Stimulated activated CD8-positive, alpha-beta memory T cell treated with anti-CD3 and anti-CD28 coated beads, Interleukin-4, amount 100 ng/mL, for 48 hours (primary cell): ENCODE measurements at regions not wholly inside any gene's neighbourhood (a gene's known extent, or its start where the extent isn't known, plus 50 kb on each side); places are given as distances from the start of the nearest gene placed in this dataset.

ENCODE experiments used
- DNase-seq: peaks from one replicate; pipeline ENCODE4 v3.0.0-alpha.2; 2020

DNA sequence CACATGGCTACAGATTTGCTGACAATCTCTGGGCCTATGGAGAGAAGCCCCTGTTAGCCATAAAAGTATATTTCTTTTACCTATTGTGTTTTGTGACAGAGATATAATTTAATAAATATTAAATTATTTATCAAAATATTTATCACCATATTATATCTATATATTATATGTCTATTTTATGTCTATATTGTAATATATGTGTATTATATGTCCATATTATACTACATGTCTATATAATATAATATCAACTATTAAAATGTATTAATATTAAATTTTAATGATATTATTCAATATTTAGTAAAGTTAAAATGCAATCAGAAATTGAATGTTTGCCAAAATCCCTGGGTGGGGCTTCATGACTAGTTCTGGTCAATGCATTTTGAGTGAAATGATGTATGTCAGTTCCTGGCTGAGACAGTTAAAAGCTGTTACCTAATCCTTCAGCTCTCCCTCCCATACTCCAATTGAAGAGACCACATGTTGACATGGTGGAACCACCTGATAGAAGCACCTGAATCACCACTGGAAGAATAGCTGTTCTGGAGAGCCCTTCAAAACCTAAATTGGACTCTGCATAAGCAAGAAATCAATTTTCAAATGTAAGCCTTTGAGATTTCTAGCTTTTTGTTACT lies 357.3 kb upstream of the DDHD1 start:
- DNase-seq, result no peak

DNA sequence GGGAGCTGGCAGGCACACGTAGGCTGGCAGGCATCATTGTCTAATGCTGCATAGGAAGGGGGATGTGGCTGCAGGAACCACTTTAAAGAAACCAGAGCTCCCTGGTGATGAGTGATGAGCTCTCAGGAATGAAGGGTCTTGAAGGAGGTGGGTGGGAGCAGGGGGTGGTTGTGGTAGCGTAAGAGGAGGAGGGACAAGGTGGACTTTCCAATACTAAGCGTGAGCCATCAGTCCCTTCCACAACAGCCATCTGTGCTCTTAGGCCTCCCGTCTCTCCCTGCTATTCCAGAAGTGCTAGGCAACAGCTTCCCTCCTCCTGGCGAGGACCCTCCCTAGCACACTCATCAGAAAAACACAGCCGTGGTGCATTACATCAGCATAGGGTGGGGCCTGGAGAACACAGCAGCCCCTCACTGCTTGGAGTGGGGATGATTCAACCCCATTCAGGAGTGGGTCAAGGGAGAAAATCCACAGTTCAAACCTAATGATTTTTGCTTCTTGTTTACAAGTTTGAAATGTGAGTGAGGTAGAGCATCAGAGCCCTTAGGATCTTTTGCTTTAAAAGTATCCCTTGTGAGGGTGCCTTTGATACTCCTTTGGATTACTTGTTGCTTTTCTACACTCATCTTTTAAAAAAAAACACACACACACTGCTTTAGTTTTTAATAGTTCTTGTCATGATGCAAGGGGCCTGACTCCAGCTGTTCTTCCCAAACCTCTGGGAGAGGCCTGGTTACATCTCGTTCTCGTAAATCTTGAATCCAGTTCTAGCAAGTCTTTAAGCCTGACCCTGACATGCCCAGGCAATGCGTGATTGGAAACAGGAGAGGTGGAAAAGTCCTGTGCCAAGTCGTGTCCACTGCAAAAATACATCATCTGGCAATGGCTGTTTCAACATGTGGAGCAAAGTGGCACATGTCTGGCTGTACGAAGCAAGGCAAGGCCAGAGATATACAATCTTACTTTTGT lies 356.4 kb upstream of the DDHD1 start:
- no peak for DNase-seq

DNA sequence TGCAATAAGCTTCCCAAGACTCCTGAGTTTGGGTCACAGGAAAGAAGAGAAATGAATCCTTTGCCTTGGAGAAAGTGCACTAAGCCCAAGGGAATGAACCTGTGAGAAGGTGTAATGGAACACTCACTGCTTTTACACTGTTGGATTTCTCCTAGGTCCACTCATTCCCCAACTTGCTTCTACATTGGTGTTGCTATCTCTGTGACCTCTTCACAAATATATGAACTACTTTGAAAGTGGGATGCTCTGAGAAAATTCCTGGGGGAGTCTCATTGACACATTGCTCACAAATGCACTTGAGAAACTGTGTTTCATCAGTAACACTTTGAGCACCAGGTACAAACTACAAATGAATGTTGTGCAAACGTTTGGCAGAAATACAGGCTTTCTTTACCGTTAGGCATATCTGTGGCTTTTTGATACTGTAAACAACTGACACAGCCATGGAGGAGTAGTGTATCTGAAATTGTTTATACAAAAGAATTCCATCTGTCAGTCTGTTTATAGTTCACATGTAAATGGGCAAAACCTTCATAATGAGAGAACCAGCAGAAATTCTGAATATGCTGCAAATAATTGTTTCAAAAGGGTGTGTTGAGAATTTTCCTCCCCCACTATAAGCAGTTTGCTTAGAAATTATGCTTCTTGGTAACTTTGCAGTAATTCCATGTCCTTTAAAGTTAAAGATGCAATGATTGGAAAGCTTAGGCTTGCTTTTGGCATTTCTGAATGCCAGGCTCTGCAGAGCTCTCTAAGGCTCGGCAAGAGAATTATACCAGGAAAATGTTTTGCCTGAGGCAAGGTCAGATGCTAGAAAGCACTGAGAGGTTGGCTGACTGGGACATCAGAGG lies 348.5 kb upstream of the DDHD1 start:
- no peak for DNase-seq

DNA sequence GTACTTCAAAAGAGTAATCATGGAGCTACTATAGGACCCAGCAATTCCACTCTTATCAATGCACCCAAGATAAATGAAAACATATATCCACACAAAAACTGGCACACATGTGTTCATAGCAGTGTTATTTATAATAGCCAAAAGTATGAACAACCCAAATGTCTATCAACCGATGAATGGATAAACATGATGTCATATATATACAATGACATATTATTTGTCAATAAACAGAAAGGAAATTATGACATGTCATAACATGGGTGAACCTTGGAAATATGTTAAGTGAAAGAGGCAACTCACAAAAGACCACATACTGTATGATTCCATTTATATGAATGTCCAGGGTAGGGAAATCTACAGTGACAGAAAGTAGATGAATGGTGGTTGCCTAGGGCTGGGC lies 347.1 kb upstream of the DDHD1 start:
- DNase-seq, result no peak

DNA sequence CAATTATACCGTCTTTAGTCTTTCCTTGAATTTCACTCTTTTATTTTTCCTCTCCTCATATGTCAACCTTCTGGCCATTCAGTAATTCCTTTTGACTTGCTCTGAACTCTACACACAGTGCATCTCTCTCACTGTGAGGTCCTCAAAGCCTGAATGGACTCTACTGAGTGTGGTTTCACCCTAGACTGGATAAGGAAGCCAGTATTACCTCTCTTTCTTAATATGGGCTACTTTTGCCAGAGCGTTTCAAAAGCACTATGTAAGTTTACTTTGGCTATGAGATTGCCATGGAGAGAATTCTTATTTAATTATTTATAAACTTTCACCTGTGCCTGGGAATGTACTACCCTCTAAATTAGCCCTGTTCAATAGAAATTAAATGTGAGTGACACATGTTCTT lies 343.5 kb upstream of the DDHD1 start:
- DNase-seq, result no peak

DNA sequence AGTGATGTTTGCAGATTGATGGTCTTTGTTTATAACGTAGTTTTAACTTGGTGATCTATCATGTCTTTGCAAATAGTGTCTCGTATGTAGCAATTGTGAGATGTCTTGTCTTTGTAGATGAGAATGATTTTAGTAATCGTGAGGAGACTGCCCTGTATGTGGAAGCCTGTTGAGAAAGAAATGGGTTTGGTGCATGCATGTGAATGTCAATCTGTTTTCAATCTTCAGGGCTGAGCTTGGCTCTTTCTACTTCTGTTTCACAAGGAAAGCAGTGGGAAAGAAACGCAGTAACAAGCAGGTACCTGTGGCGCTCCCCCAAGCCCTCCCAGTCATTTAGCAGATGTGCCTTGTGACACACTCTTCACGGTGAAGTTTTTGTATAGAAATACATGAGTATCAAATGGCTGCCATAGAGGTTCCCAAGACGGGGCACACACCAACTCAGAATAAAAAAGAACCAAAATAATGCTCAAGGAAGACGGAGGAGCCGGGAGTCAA lies 342.8 kb upstream of the DDHD1 start:
- DNase-seq, result no peak

DNA sequence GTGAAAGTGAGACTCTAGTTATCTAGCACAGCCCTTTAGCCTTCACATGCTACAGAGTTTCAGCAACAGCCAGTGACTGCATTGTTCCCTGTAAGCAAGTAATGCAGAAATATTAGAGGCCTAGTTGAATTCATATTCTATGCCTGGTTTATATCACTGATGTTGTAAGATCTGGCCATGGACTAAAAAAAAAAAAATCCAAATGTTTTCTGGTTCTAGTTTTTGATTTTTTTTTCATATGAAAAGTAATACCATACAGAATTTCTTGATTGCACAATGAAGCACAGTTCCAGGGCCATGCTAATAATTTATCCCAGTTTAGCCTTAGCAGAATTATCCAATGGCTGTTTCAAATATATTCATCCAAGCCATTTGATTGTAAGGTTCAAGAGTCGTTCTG lies 341.5 kb upstream of the DDHD1 start:
- no peak for DNase-seq

DNA sequence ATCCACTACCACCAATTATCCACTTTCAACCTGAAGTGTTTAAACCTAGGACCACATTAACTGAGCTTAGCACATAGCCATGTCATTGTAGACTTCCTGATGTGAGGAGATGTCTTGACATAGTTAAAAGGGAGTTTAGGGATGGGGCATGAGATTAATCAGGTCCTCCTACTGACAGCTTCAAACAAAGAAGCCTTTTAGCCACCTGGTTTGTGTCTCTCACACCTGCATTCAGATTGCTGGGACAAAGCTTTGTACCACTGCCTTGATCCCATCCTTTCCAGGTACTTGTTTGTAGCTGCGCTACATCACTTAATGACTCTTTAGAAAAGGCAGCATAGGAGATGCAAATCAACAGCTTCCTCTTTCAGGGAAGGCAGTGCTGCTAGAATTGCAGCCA lies 340.7 kb upstream of the DDHD1 start:
- no peak for DNase-seq

DNA sequence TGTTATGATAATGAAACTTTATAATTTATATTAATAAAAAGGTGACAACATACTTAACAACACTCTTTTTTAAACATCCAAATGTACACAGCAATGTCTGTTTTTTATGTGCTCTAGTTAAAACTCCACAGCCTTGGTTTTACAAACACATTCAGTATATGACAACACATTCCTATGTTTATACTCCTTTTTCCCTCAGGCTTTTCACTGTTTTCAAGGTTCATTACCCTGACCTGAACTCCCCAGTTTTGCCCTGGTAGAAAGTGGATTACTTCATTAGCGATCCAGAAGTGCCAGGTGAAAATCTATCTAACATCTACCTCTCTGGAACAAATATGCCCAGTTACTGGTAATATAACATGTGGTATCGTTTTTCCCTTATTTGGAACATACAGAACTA lies 340.2 kb upstream of the DDHD1 start:
- no peak for DNase-seq

DNA sequence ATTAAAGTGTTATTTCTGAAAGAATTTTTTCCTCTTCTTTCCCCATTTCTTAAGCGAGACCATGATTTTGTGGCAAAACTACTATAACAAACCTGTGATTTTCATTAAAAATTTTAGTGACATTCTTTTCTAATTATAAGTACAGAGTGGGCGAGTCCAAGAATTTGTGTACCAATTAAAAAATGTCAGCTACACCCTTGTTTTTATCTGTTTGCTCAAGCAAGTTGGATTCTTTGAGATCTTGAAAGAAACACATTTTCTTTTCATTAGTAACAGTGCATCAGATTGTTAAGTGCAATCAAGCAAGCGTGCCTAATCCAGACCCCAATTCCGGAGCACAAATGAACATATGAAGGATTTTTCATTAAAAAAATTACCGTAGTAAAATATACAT lies 338.8 kb upstream of the DDHD1 start:
- DNase-seq, result no peak

DNA sequence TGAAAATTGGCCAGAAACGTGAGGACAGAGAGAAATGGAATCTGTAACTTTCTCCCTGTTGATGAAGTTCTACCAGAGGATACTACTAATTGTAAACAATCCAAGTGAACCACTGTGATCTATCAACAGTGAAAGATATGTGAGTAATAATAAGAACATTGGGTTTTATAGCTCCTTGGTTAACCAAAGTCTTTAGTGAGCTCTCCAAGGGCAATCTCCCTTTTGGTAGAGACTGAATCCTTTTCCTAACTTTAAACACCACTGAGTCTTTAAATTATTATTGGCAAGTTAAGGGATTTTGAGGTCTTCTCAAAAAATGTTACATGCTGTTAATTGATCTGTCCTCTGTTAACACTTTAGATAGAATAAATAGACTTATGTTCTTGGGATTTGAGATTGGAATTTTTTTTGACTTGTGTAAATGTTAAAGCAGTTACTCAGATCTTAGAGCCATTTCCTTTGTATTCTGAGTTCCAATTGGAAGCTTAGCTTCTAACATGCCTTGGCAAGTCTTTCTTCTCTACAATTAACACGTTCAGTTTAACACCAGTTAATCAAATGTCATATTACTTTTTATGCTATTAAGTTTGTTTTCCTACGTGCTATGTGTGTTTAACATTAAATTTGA lies 338.2 kb upstream of the DDHD1 start:
- no peak for DNase-seq

DNA sequence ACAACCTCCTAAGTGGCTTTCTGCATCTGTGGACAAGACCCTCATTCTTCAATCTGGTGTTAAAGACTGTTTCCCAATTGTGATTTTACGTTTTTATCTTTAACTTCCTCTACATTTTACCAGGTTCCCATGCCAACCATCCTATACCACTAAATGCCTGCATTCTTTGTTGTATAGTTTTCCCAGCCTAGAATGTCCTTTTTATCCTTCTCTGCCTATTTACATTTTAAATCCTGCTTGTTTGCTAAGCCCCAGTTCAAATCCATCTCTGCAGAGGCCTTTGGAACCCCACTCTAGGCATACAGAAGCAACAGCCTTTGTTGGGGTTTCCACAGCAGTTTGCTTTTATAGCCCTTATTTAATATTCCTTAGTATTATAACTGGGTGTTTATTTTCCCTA lies 325.1 kb upstream of the DDHD1 start:
- DNase-seq, result no peak

DNA sequence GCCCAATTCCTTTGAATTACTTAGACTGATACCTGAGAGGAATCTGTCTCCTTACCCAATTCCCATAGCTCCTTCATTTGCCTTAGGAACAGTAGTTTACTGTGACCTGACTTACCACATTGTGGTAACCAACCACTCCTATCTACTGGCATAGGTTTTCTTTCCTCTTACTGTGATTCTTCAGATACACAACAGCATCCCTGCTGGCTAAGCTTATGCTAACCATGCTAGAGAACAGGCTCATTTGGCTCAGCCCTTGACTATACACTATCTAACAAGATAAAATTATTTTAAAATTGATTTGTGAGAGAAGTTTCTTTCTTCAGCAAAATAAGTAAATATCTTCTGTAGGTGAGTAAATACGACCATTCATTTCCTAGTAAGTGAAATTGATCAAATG lies 320.4 kb upstream of the DDHD1 start:
- DNase-seq, result no peak

DNA sequence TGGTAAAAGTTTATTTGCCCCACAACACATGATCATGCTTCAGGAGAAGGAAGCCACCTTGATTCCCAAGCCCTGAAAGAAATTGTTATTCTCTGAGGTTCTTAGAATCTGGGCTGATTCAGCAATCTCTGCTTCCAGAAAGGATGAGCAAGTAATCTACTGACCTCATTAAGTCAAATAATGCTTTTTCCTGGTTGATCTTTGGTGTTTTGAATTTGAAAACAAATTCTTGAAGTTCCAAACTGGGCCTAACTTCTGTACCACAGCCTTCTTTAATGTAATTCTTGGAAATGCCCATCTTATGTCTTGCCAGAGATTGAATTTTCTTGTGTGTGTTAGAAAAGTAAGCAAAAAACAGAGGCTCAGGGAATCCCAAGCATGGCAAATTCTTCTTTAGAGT lies 319.2 kb upstream of the DDHD1 start:
- no peak for DNase-seq

DNA sequence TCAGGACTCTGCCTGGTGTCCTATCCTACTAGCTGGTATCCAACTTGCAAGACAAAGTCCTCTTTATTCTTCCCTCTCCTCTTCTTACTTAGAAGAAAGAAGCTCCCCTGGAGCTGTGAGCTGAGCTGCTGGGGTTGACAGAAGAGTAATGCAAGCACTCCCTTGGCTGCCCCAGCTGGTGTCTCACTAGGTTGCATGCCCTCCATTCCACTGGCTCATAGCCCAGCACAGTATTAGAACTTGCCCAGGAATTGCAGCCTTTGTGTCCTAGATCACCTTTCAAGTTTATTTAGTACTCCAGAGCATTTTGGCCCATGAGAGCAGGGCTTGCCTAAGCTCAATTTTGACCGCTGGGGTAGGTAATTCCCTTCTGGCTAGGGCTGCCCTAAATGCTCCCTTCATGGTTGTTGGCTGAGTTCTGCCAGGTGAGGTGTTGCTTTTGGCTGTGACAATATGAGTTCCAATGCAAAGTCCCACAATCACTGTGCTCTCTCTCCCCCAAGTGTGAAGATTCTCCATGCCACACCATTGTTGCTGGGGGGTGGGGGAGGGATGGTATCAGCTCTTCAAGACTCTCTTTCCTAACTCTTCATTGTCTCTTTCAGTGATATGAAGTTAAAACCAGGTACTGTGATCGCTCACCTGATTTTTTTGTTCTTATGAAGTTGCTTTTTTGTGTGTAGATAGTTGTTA lies 317.4 kb upstream of the DDHD1 start:
- no peak for DNase-seq

DNA sequence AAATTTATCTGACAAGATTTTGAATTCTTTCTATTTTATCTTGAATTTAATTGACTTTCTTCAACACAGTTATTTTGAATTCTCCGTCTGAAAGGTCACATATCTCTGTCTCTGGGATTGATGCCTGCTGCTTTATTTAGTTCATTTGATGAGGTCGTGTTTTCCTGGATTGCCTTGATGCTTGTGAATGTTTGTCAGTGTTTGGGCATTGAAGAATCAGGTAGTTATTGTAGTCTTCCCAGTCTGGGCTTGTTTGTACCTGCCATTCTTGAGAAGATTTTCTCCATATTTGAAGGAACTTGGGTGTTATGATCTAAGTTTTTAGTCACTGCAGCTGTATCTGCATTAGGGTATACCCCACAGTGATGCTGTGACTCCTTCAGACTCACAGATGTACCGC lies 315.8 kb upstream of the DDHD1 start:
- no peak for DNase-seq

DNA sequence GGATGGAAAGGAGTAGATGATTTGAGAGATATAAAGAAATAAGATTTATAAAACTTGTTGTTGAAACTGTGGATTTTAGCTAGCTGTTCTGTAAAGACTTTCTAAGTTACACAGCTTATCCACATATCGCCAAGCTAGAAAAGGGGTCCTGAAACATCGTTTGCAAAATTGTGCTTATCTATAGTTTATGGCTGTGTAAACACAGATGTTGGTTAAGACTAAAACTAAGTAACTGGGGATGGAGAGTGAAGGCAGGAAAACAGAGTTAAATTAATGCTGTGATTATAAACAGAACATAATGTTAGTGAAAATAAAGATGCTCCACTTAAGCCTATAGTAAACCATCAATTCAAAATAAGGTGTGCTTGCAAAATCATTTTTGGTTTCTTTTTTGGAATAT lies 311.3 kb upstream of the DDHD1 start:
- DNase-seq, result no peak

DNA sequence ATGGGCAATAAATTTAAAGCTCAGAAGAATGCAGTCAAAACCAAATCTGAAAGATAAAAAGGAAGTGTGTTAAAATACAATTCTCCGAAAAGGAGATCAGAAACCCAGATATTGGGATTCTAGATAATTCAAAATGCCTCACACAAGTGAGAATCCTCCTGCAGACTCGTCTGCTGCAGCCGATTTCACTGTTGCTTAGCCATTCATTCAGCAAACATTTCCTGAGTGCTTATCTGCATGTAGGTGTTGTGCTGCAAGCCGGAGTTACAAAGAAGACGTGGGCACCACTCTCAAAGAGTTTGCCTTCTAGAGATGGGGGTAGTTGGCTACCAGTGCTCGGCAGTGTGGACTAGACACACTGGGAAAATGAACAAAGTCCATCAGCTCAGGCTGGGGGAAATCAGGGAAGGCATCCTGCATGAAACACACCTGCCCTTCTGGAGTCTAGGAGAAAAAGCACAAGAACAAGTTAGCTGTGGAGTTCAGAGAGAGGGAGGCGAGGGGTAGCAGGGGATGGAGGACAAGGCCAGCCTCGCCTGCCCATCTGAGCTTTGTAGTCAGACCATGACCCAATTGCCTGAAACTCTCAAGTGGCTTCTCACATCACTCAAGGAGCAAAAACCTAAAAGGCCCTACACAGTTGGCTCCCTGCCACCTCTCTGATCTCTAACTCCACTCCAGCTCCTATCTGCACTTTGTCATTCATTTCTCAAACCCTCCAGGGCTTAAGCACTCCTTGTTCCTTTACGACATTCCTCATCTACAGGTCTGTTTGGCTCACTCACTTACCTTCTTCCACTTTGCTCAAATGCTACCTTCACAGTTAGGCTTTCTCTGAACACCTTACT lies 310.0 kb upstream of the DDHD1 start:
- no peak for DNase-seq

DNA sequence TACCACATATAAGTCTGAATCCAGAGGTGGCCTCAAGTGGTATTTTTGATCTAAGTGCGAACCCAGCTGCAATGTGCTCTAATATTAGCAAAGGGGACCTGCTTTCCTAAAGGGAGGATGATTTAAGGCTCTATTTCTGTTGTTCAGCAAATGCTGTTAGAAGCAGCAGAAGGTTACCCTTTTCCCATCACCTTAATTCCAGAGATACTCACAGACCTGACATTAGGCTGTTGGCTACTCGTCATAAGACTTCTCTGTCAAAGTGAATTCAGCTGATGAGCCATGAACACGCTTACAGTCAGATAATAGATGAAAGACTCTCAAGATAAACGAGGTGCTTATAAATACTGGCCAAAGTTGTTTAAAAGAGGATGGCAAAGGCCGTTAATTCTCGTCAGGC lies 308.7 kb upstream of the DDHD1 start:
- DNase-seq, result no peak

DNA sequence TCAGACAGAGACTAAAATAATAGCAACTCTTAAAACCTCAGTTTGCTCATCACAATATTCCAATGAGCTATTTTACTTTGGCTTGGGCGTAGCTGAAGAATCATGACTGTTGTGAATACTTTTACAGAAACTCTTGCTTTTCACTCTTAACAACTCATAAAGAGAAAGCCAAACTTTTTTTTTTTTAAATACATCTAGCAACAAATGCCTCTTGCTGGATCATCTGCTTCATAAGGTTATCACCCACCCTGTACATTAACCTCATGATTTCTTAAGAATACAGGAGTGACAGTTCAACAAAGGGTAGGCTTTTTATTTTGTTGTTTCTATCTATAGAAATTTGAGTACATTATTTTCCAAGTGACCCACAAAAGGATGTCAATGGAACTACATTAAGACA lies 307.4 kb upstream of the DDHD1 start:
- no peak for DNase-seq

DNA sequence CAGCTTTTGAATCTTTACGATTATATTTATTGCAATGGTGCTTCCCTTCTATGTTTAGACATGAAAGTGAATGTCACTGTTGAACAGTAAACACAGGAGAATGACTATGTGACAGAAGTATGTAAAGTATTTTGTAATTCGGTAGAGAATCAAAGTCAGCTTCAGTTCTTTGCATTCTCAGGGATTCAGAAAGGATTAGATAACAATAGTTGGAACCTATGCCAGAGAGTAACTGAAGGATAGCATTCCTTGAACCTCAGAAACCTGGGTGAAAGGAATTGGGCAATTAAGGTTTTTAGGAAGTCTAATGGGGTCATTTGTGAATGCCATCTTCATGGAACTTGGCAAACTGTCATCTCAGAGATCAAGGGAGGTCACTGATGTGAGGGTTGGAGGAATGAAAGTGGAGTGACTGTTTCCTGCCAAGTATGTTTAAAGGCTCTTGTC lies 305.3 kb upstream of the DDHD1 start:
- no peak for DNase-seq
